CD4-positive, alpha-beta memory T cell (primary cell): ENCODE measurements at regions not wholly inside any gene's neighbourhood (a gene's known extent, or its start where the extent isn't known, plus 50 kb on each side); places are given as distances from the start of the nearest gene placed in this dataset.

ENCODE experiments used
- CTCF ChIA-PET: fragments of 350-600 bp; sonication (Branson Sonifier 250); formaldehyde crosslinking; loops from one replicate; lab custom pipeline; 2021; ENCODE audit warnings: inconsistent platforms; ENCODE audit not compliant: partially characterized antibody; lab: Charles Lee
- POLR2A ChIA-PET: fragments of 350-600 bp; sonication (Branson Sonifier 250); formaldehyde crosslinking; loops from one replicate; lab custom pipeline; 2021; ENCODE audit not compliant: partially characterized antibody; lab: Charles Lee
- DNase-seq, 5 donors: peaks; one replicate each; pipeline versions ENCODE4 v3.0.0 to v3.0.0-alpha.2; 2020 to 2022; ENCODE audit warnings: mixed read lengths in 1 of 5
- H3K27ac ChIP-seq: one replicate; pipeline ENCODE4 v1.7.0; 2013; ENCODE audit warnings: low read depth, low read length
- H3K27me3 ChIP-seq: 2 replicates; pipeline ENCODE4 v1.7.0; 2013; ENCODE audit warnings: mild to moderate bottlenecking, low read length, moderate library complexity; ENCODE audit not compliant: insufficient read depth
- H3K36me3 ChIP-seq: 2 replicates; pipeline ENCODE4 v1.7.0; 2013; ENCODE audit warnings: mild to moderate bottlenecking, low read length, moderate library complexity; ENCODE audit not compliant: insufficient read depth
- H3K4me1 ChIP-seq: 2 replicates; pipeline ENCODE4 v1.7.0; 2013; ENCODE audit warnings: mild to moderate bottlenecking, low read length, moderate library complexity; ENCODE audit not compliant: insufficient read depth
- H3K4me3 ChIP-seq, 2 donors: one replicate each; pipeline ENCODE4 v1.7.0; 2013; ENCODE audit warnings: low read length in 2 of 2, mild to moderate bottlenecking in 1 of 2
- H3K9me3 ChIP-seq, 2 donors: one replicate each; pipeline ENCODE4 v1.7.0; 2013; ENCODE audit warnings: low read length in 2 of 2, control low read depth in 1 of 2; ENCODE audit not compliant: control insufficient read depth in 1 of 2
- H3K27ac Mint-ChIP-seq, 7 donors: one replicate each; pipeline ENCODE4 v1.8.0; 2020 to 2021; ENCODE audit warnings: mixed read lengths in 7 of 7, mild to moderate bottlenecking in 6 of 7, inconsistent platforms in 3 of 7, moderate library complexity in 3 of 7
- H3K27me3 Mint-ChIP-seq, 2 donors: one replicate each; pipeline ENCODE4 v1.8.0; 2020 to 2021; ENCODE audit warnings: mixed read lengths in 2 of 2
- H3K36me3 Mint-ChIP-seq, 2 donors: one replicate each; pipeline ENCODE4 v1.8.0; 2020 to 2021; ENCODE audit warnings: mixed read lengths in 2 of 2, inconsistent platforms in 1 of 2, mild to moderate bottlenecking in 1 of 2
- H3K4me1 Mint-ChIP-seq, 4 donors: one replicate each; pipeline ENCODE4 v1.8.0; 2020 to 2021; ENCODE audit warnings: mixed read lengths in 4 of 4, mild to moderate bottlenecking in 1 of 4
- H3K4me3 Mint-ChIP-seq, 8 donors: one replicate each; pipeline ENCODE4 v1.8.0; 2020 to 2021; ENCODE audit warnings: mixed read lengths in 8 of 8, mild to moderate bottlenecking in 7 of 8, moderate library complexity in 6 of 8, inconsistent platforms in 3 of 8
- H3K9me3 Mint-ChIP-seq, 8 donors: one replicate each; pipeline ENCODE4 v1.8.0; 2020 to 2021; ENCODE audit warnings: mixed read lengths in 8 of 8, mild to moderate bottlenecking in 5 of 8, inconsistent platforms in 3 of 8, moderate library complexity in 1 of 8
- intact Hi-C: fragments of 100-400 bp; cut with micrococcal nuclease; formaldehyde crosslinking; loops from one replicate; pipeline ENCODE4 v1.15.1; 2023

GRCh38 chr9:135220601-135221575 lies 133.4 kb downstream of the OLFM1 start:
- Histone ChIP-seq H3K4me1 (no peaks in the 10 kb centered on the region), H3K27me3 (no peaks in the 10 kb centered on the region), H3K4me3 (no peak overlapping the region), H3K27ac (no peak overlapping the region), H3K36me3 (no peaks in the 10 kb centered on the region), H3K9me3 (no peaks in the 10 kb centered on the region)
- peaks cover 2 to 9% of the 10 kb centered on the region in 2 donors for H3K27me3 Mint-ChIP-seq
- CTCF ChIA-PET, result no interaction called here
- H3K36me3 Mint-ChIP-seq, result no peaks in the 10 kb centered on the region
- intact Hi-C loops, result no loop called here
- no peak for DNase-seq
- no peak overlapping the region for H3K4me3 Mint-ChIP-seq
- H3K27ac Mint-ChIP-seq, result no peak overlapping the region
- no peaks in the 10 kb centered on the region for H3K4me1 Mint-ChIP-seq
- POLR2A ChIA-PET, result no interaction called here
- H3K9me3 Mint-ChIP-seq, result peaks cover 0 to 4% (median 0%) of the 10 kb centered on the region in 8 donors

GRCh38 chr9:135221576-135221950 lies 134.1 kb downstream of the OLFM1 start:
- Mint-ChIP-seq H3K27me3 (peaks cover 2 to 9% of the 10 kb centered on the region in 2 donors), H3K36me3 (no peaks in the 10 kb centered on the region), H3K4me3 (no peak overlapping the region), H3K4me1 (no peaks in the 10 kb centered on the region), H3K9me3 (peaks cover 0 to 4% (median 0%) of the 10 kb centered on the region in 8 donors), H3K27ac (no peak overlapping the region)
- CTCF ChIA-PET, result no interaction called here
- Histone ChIP-seq H3K27ac (no peak overlapping the region), H3K27me3 (no peaks in the 10 kb centered on the region), H3K4me1 (no peaks in the 10 kb centered on the region), H3K4me3 (no peak overlapping the region), H3K36me3 (no peaks in the 10 kb centered on the region), H3K9me3 (no peaks in the 10 kb centered on the region)
- intact Hi-C loops, result no loop called here
- no peak for DNase-seq
- POLR2A ChIA-PET, result no interaction called here

GRCh38 chr9:135221951-135222631 lies 134.6 kb downstream of the OLFM1 start:
- no peaks in the 10 kb centered on the region for H3K4me1 ChIP-seq
- Mint-ChIP-seq H3K9me3 (peaks cover 0 to 4% (median 0%) of the 10 kb centered on the region in 8 donors), H3K27me3 (peaks cover under 1 to 8% of the 10 kb centered on the region in 2 donors), H3K4me1 (no peaks in the 10 kb centered on the region), H3K4me3 (no peak overlapping the region), H3K27ac (no peak overlapping the region), H3K36me3 (no peaks in the 10 kb centered on the region)
- no peak for DNase-seq
- ChIA-PET CTCF (no interaction called here), POLR2A (no interaction called here)
- intact Hi-C loops, result no loop called here
- H3K36me3 ChIP-seq, result no peaks in the 10 kb centered on the region
- no peak overlapping the region for H3K4me3 ChIP-seq
- no peaks in the 10 kb centered on the region for H3K27me3 ChIP-seq
- H3K9me3 ChIP-seq, result no peaks in the 10 kb centered on the region
- no peak overlapping the region for H3K27ac ChIP-seq

- no peaks in the 10 kb centered on the region for H3K4me1 ChIP-seq
- no peak overlapping the region for H3K4me3 ChIP-seq
- H3K27me3 ChIP-seq, result no peaks in the 10 kb centered on the region
- DNase-seq, result no peak
- Mint-ChIP-seq H3K27ac (no peak overlapping the region), H3K4me3 (no peak overlapping the region), H3K4me1 (no peaks in the 10 kb centered on the region), H3K9me3 (peaks cover 0 to 4% (median 0%) of the 10 kb centered on the region in 8 donors), H3K27me3 (peaks cover under 1 to 9% of the 10 kb centered on the region in 2 donors), H3K36me3 (no peaks in the 10 kb centered on the region)
- no peak overlapping the region for H3K27ac ChIP-seq
- H3K9me3 ChIP-seq, result no peaks in the 10 kb centered on the region
- H3K36me3 ChIP-seq, result no peaks in the 10 kb centered on the region
- ChIA-PET POLR2A (no interaction called here), CTCF (no interaction called here)
- intact Hi-C loops, result no loop called here
Measured at GRCh38 chr9:135222881-135223760, 135.7 kb downstream of the OLFM1 start.

GRCh38 chr9:135223831-135224230 lies 136.4 kb downstream of the OLFM1 start:
- no peaks in the 10 kb centered on the region for H3K36me3 Mint-ChIP-seq
- no peak for DNase-seq
- intact Hi-C loops, result no loop called here

DNA sequence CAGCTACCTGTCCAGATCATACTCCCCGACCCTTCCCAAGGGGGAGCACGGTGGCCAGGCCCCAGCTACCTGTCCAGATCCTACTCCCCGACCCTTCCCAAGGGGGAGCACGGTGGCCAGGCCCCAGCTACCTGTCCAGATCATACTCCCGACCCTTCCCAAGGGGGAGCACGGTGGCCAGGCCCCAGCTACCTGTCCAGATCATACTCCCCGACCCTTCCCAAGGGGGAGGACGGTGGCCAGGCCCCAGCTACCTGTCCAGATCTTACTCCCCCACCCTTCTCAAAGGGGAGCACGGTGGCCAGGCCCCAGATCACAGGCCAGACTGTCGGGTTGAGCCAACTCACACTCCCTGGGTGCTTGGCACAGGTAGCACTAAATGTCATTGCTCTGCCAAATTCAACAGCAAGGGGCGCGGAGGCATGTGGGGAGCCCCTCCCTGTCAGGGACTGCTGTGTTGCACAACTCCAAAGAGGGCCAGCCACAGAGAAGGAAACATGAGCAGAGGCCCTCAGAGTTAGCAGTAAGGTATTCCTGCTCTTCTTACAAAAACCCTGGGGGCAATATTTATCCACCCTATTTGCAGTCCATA lies 136.9 kb downstream of the OLFM1 start:
- ChIA-PET POLR2A (no interaction called here), CTCF (no interaction called here)
- Histone ChIP-seq H3K27me3 (no peaks in the 10 kb centered on the region), H3K27ac (no peak overlapping the region), H3K9me3 (no peaks in the 10 kb centered on the region), H3K4me3 (no peak overlapping the region), H3K4me1 (no peaks in the 10 kb centered on the region), H3K36me3 (no peaks in the 10 kb centered on the region)
- Mint-ChIP-seq H3K36me3 (no peaks in the 10 kb centered on the region), H3K27ac (no peak overlapping the region), H3K27me3 (peaks cover 4 to 7% of the 10 kb centered on the region in 2 donors), H3K4me3 (no peak overlapping the region), H3K4me1 (no peaks in the 10 kb centered on the region), H3K9me3 (no peaks in the 10 kb centered on the region)
- intact Hi-C loops, result no loop called here
- no peak for DNase-seq

More at GRCh38 chr9:135223831-135224230, 136.4 kb downstream of the OLFM1 start:
- Histone ChIP-seq H3K4me3 (no peak overlapping the region), H3K27me3 (no peaks in the 10 kb centered on the region), H3K4me1 (no peaks in the 10 kb centered on the region), H3K36me3 (no peaks in the 10 kb centered on the region), H3K27ac (no peak overlapping the region), H3K9me3 (no peaks in the 10 kb centered on the region)
- CTCF ChIA-PET, result no interaction called here
- Mint-ChIP-seq H3K9me3 (peaks cover 0 to 2% (median 0%) of the 10 kb centered on the region in 8 donors), H3K27ac (no peak overlapping the region), H3K4me1 (no peaks in the 10 kb centered on the region), H3K4me3 (no peak overlapping the region), H3K27me3 (peaks cover 4 to 9% of the 10 kb centered on the region in 2 donors)
- POLR2A ChIA-PET, result no interaction called here
